Stomach (tissue), 8 donors: ENCODE measurements at regions not wholly inside any gene's neighbourhood (a gene's known extent, or its start where the extent isn't known, plus 50 kb on each side); places are given as distances from the start of the nearest gene placed in this dataset.
A peak's percentile ranks its signal among the peaks of the same experiment; 100 is the strongest.

Experiments
- DNase-seq, 2 donors: peaks; one replicate each; pipeline versions ENCODE4 v3.0.0 to v3.0.0-alpha.2; 2013 to 2019
- H3K27ac ChIP-seq, 5 donors: fragments of 200-600 bp in 4 of 5; sonication (generic) in 4 of 5; one replicate each; pipeline ENCODE4 v1.5.1; 2013 to 2019; ENCODE audit warnings: mild to moderate bottlenecking in 1 of 5, moderate library complexity in 1 of 5
- H3K27me3 ChIP-seq, 3 donors: fragments of 200-600 bp; sonication (generic); one replicate each; pipeline ENCODE4 v1.5.1; 2017 to 2019; ENCODE audit warnings: mixed run types in 1 of 3
- H3K36me3 ChIP-seq, 4 donors: fragments of 200-600 bp; sonication (generic); 1 replicate in 3 of 4; 2 replicates in 1 of 4; pipeline ENCODE4 v1.5.1; 2016 to 2019
- H3K4me1 ChIP-seq, 4 donors: fragments of 200-600 bp; sonication (generic); one replicate each; pipeline ENCODE4 v1.5.1; 2016 to 2019
- H3K4me3 ChIP-seq, 4 donors: fragments of 200-600 bp; sonication (generic) in 3 of 4; one replicate each; pipeline ENCODE4 v1.5.1; 2016 to 2019; ENCODE audit warnings: mild to moderate bottlenecking in 1 of 4
- H3K9me3 ChIP-seq, 4 donors: fragments of 200-600 bp; sonication (generic); one replicate each; pipeline ENCODE4 v1.5.1; 2016 to 2019
- EP300 ChIP-seq: sonication (generic); formaldehyde crosslinking; IDR thresholded peaks from one replicate; pipeline ENCODE4 v1.6.1; 2017; ENCODE audit warnings: antibody characterized with exemption
- POLR2A ChIP-seq, 4 donors: fragments of 450-650 bp; IDR thresholded peaks; one replicate each; pipeline ENCODE4 v1.6.1; 2016; ENCODE audit warnings: antibody characterized with exemption in 4 of 4, control low read depth in 2 of 4, mild to moderate bottlenecking in 1 of 4, moderate library complexity in 1 of 4
- POLR2AphosphoS5 ChIP-seq, 3 donors: sonication (generic); formaldehyde crosslinking; IDR thresholded peaks; one replicate each; pipeline ENCODE4 v1.6.1; 2016; ENCODE audit warnings: antibody characterized with exemption in 3 of 3
- WGBS, 5 donors: extraction: QIAGEN DNeasy Blood & Tissue Kit in 3 of 5; methylation state at CpG; one replicate each; pipeline versions ENCODE4 v1.1.5 to v1.1.7; 2013 to 2018; 5-methylcytosine and 5-hydroxymethylcytosine counted together
- intact Hi-C: fragments of 100-400 bp; cut with DNase I; formaldehyde crosslinking; loops from one replicate; pipeline ENCODE4 v1.15.1; 2023; ENCODE audit warnings: low total_unique reads
- TF ChIP-seq, protein P1 (sequence below), 7 experiments: fragments of 450-650 bp in 4 of 7; fragments of 200-600 bp in 3 of 7; sonication (generic) in 3 of 7; IDR thresholded peaks; one replicate each; pipeline ENCODE4 v1.5.1; 2016 to 2019; ENCODE audit warnings: antibody characterized with exemption in 7 of 7, control low read depth in 2 of 7, mild to moderate bottlenecking in 1 of 7
- donor health status: healthy with polysubstance abuse.
- donor health status: Bipolar disorder and iron deficiency.
- donor health status: healthy.

GRCh38 chrX:13252726-13253125 lies 67.1 kb downstream of the ATXN3L start:
- Histone ChIP-seq H3K27ac (no peak overlapping the region), H3K36me3 (no peaks in the 10 kb centered on the region), H3K4me1 (peaks cover 0 to 7% (median 0%) of the 10 kb centered on the region in 4 donors), H3K4me3 (no peak overlapping the region), H3K9me3 (no peaks in the 10 kb centered on the region), H3K27me3 (no peaks in the 10 kb centered on the region)
- no peak for TF ChIP-seq POLR2A (IDR thresholded peaks at IDR 0.05)
- TF ChIP-seq, protein P1, sequence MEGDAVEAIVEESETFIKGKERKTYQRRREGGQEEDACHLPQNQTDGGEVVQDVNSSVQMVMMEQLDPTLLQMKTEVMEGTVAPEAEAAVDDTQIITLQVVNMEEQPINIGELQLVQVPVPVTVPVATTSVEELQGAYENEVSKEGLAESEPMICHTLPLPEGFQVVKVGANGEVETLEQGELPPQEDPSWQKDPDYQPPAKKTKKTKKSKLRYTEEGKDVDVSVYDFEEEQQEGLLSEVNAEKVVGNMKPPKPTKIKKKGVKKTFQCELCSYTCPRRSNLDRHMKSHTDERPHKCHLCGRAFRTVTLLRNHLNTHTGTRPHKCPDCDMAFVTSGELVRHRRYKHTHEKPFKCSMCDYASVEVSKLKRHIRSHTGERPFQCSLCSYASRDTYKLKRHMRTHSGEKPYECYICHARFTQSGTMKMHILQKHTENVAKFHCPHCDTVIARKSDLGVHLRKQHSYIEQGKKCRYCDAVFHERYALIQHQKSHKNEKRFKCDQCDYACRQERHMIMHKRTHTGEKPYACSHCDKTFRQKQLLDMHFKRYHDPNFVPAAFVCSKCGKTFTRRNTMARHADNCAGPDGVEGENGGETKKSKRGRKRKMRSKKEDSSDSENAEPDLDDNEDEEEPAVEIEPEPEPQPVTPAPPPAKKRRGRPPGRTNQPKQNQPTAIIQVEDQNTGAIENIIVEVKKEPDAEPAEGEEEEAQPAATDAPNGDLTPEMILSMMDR (IDR thresholded peaks at IDR 0.05): no peak
- TF ChIP-seq EP300: no peak
- no peak for TF ChIP-seq POLR2AphosphoS5 (IDR thresholded peaks at IDR 0.05)
- intact Hi-C loops: no loop called here
- WGBS, 5 donors: 82 to 98% (median 93%) methylated on average over 4 of the region's 4 CpGs
- DNase-seq: no peak

DNA sequence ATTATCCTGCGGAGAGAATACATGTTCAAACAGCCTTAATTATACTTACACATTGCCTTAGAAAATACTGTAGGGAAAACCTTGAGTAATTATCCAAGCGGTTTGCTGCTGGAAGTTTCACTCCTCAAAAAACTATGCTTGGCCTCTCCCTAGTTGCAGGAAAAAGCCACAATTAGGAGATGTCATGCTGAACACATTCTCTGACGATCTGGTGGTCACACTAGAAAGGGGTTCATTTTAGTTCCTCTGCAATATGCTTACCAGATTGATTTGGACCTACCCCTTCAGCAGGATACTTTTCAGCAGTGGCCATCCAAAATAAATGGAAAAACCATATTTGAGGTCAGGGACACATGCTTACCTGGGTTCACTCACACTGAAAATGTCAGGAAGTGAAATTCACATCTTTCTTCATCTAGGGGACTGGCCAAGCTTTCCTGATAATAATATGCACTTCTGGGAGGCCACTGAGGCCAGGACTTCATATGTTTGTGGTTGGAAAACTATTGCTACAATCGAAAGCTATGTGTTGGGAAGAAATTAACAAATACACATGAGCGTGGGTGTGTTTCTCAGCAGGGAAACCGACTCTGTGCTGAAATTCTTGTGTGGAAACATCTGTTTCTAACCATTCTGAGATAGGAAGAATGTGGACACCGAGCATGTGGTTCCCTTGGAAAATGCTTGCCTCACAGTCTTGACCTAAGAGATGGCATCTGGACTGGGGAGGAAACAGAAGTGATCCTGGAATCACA lies 68.8 kb downstream of the ATXN3L start:
- H3K9me3 ChIP-seq: no peaks in the 10 kb centered on the region
- TF ChIP-seq, protein P1 (IDR thresholded peaks at IDR 0.05): no peak
- TF ChIP-seq POLR2AphosphoS5 (IDR thresholded peaks at IDR 0.05): peak in 1 of 3 donors; percentile 29
- H3K4me3 ChIP-seq: no peak overlapping the region
- peaks cover 0 to 7% (median 0%) of the 10 kb centered on the region in 4 donors for H3K4me1 ChIP-seq
- no peaks in the 10 kb centered on the region for H3K27me3 ChIP-seq
- H3K27ac ChIP-seq: peak overlapping the region in 3 of 5 donors; percentile 17 to 29 (median 28)
- no peaks in the 10 kb centered on the region for H3K36me3 ChIP-seq
- peak in 1 of 2 donors; percentile 53 for DNase-seq
- WGBS, 5 donors: 65 to 76% (median 71%) methylated on average over 7 of the region's 7 CpGs
- intact Hi-C loops: no loop called here

DNA sequence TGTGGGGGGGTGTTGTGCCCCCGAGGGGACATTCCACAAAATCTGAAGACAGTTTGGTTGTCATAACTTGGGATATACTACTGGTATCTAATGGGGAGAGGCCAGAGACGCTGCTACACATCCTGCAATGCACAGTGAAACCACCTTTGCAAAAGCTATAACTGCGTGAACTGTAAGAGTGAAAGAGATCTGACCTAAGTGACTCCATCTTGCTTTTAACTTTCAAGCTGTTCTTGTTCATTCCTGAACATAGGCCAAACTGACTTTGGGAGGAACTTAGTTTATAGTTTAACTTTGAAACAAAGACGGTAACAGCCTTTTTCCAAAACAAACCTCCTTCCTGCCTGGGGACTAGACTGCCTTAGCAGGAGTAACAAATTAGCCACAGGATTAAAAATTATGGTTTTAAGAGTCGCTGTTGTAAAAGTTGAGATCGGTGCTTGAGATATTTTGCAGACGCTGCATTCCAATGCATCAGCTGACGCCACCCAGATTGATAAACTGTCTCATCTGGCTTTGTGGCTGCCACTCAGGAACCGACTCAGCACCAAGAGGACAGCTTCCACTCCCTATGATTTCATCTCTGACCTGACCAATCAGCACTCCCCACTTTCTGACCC lies 70.9 kb downstream of the ATXN3L start:
- Histone ChIP-seq H3K9me3 (no peaks in the 10 kb centered on the region), H3K27ac (no peak overlapping the region), H3K4me3 (no peak overlapping the region), H3K4me1 (peaks cover 0 to 7% (median 0%) of the 10 kb centered on the region in 4 donors), H3K36me3 (no peaks in the 10 kb centered on the region), H3K27me3 (no peaks in the 10 kb centered on the region)
- TF ChIP-seq POLR2AphosphoS5 (IDR thresholded peaks at IDR 0.05): no peak
- no peak for TF ChIP-seq POLR2A (IDR thresholded peaks at IDR 0.05)
- TF ChIP-seq, protein P1 (IDR thresholded peaks at IDR 0.05): no peak
- intact Hi-C loops: no loop called here
- 31 to 73% (median 62%) methylated on average over 9 of the region's 9 CpGs for WGBS, 5 donors
- peak in 1 of 2 donors; percentile 17 for DNase-seq

DNA sequence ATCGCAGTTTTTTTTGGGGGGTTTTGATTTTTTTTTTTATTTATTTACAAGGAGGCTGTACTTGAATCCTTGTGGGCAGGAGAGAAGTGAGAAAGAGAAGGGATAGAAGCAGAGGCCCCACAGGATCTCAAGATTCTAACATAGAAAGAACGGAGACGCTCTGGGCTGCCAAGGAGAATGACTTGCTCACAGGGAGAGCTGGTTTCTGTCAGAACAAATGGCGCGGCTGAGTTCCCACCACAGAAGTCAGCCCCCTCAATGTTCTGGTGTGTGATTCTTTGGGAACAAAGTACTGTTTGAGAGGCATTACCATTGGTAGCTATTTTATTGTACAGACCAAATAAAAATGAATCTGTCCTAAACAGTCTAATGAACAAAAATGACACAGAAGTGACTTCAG lies 80.6 kb downstream of the ATXN3L start:
- TF ChIP-seq, protein P1 (IDR thresholded peaks at IDR 0.05): no peak
- TF ChIP-seq POLR2AphosphoS5 (IDR thresholded peaks at IDR 0.05): no peak
- TF ChIP-seq POLR2A (IDR thresholded peaks at IDR 0.05): no peak
- no peak for TF ChIP-seq EP300
- no peaks in the 10 kb centered on the region for H3K4me1 ChIP-seq
- no peak overlapping the region for H3K27ac ChIP-seq
- H3K27me3 ChIP-seq: no peaks in the 10 kb centered on the region
- no peaks in the 10 kb centered on the region for H3K9me3 ChIP-seq
- H3K36me3 ChIP-seq: no peaks in the 10 kb centered on the region
- intact Hi-C loops: no loop called here
- no peak overlapping the region for H3K4me3 ChIP-seq
- 55 to 87% (median 76%) methylated on average over 5 of the region's 5 CpGs for WGBS, 5 donors
- DNase-seq: peak in 1 of 2 donors; percentile 41
